PC-9 (cell line): ENCODE measurements at regions not wholly inside any gene's neighbourhood (a gene's known extent, or its start where the extent isn't known, plus 50 kb on each side); places are given as distances from the start of the nearest gene placed in this dataset.

Source experiments
- BruUV-seq: library from RNA; stranded (reverse); fragments of 400-500 nt; replicated peaks from 2 replicates; lab custom pipeline; 2021; lab: Mats Ljungman, UMichigan
- CTCF ChIA-PET: fragments of 300-600 bp; sonication (Branson Sonifier 250); formaldehyde crosslinking; loops from one replicate; lab custom pipeline; 2022; ENCODE audit warnings: antibody characterized with exemption; lab: Charles Lee
- POLR2A ChIA-PET: fragments of 300-600 bp; sonication (Branson Sonifier 250); formaldehyde crosslinking; loops from one replicate; lab custom pipeline; 2022; ENCODE audit warnings: antibody characterized with exemption; ENCODE audit not compliant: unreplicated experiment; lab: Charles Lee
- DNase-seq, 2 experiments: peaks; one replicate each; pipeline versions ENCODE4 v3.0.0 to v3.0.0-alpha.2; 2015 to 2022; ENCODE audit warnings: mixed read lengths in 1 of 2
- H2AFZ ChIP-seq: fragments of 200-600 bp; sonication (generic); 2 replicates; pipeline ENCODE4 v1.8.1; 2017; ENCODE audit warnings: antibody characterized with exemption
- H3F3A ChIP-seq: fragments of 200-600 bp; sonication (generic); 2 replicates; pipeline ENCODE4 v1.8.1; 2017; ENCODE audit warnings: antibody characterized with exemption, mild to moderate bottlenecking, low read depth; ENCODE audit not compliant: insufficient read depth
- H3K27ac ChIP-seq: fragments of 200-600 bp; sonication (generic); 2 replicates; pipeline ENCODE4 v1.6.1; 2016; ENCODE audit warnings: mixed run types
- H3K27me3 ChIP-seq: fragments of 200-600 bp; sonication (generic); 2 replicates; pipeline ENCODE4 v1.6.1; 2016; ENCODE audit warnings: low read depth, mixed run types; ENCODE audit not compliant: insufficient read depth
- H3K36me3 ChIP-seq: fragments of 200-600 bp; sonication (generic); 2 replicates; pipeline ENCODE4 v1.6.1; 2016; ENCODE audit warnings: low read depth, mixed run types
- H3K4me1 ChIP-seq: fragments of 200-600 bp; sonication (generic); replicated peaks from 2 replicates; pipeline ENCODE4 v1.6.1; 2016; ENCODE audit warnings: mixed run types; ENCODE audit not compliant: insufficient read depth
- H3K4me2 ChIP-seq: fragments of 200-600 bp; sonication (generic); 2 replicates; pipeline ENCODE4 v1.6.1; 2017; ENCODE audit warnings: mixed run types
- H3K4me3 ChIP-seq: fragments of 200-600 bp; sonication (generic); 2 replicates; pipeline ENCODE4 v1.6.1; 2016; ENCODE audit warnings: mixed run types
- H3K79me2 ChIP-seq: fragments of 200-600 bp; sonication (generic); 2 replicates; pipeline ENCODE4 v1.6.1; 2017; ENCODE audit warnings: low read depth, mixed run types
- H3K9me2 ChIP-seq: fragments of 200-600 bp; sonication (generic); 2 replicates; pipeline ENCODE4 v1.8.1; 2017; ENCODE audit warnings: mild to moderate bottlenecking; ENCODE audit not compliant: insufficient read depth
- H3K9me3 ChIP-seq: fragments of 200-600 bp; sonication (generic); 2 replicates; pipeline ENCODE4 v1.8.1; 2016; ENCODE audit warnings: low read depth; ENCODE audit not compliant: insufficient read depth
- H4K20me1 ChIP-seq: fragments of 200-600 bp; sonication (generic); 2 replicates; pipeline ENCODE4 v1.8.1; 2017; ENCODE audit not compliant: insufficient read depth
- CTCF ChIP-seq: fragments of 200-600 bp; sonication (generic); conservative IDR thresholded peaks from 2 replicates; pipeline ENCODE4 v1.6.1; 2017; ENCODE audit warnings: mixed run types, antibody characterized with exemption, mild to moderate bottlenecking, moderate library complexity
- EZH2 ChIP-seq: fragments of 200-600 bp; sonication (generic); IDR thresholded peaks from 2 replicates; pipeline ENCODE4 v1.8.0; 2017; ENCODE audit warnings: antibody characterized with exemption, low read depth
- intact Hi-C: fragments of 100-400 bp; cut with micrococcal nuclease; formaldehyde crosslinking; loops from one replicate; pipeline ENCODE4 v1.10.0; 2022; ENCODE audit not compliant: unreplicated experiment

DNA sequence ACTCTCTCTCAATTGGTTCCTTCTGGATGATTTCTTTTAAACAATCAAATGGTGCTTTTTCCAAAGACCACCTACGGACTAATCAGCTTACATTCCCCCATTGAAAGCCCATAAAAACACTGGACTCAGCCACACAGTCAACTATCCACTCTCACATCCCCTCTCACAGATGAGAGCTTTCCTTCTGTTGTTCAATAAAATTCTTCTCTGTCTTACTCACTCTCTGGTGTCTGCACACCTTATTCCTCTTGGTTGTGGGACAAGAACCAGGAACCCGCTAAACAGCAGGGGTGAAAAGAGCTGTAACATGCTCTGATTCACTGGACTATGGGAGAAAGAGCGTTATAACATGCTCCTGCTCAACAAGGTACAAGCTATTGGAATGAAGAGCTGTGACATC, 2896.2 kb downstream of the PCDH9 start:
- Histone ChIP-seq H3K27me3 (no peaks in the 10 kb centered on the region), H4K20me1 (no peaks in the 10 kb centered on the region), H2AFZ (no peak overlapping the region), H3K27ac (no peak overlapping the region), H3K4me2 (no peak overlapping the region), H3K36me3 (no peaks in the 10 kb centered on the region), H3K79me2 (no peaks in the 10 kb centered on the region), H3F3A (no peaks in the 10 kb centered on the region), H3K4me3 (no peak overlapping the region), H3K4me1 (no peaks in the 10 kb centered on the region), H3K9me2 (no peaks in the 10 kb centered on the region), H3K9me3 (no peaks in the 10 kb centered on the region)
- BruUV-seq: no TSS peak
- ChIA-PET CTCF (no interaction called here), POLR2A (no interaction called here)
- intact Hi-C loops: no loop called here
- TF ChIP-seq CTCF: no peak
- no peak for TF ChIP-seq EZH2
- DNase-seq: no peak

DNA sequence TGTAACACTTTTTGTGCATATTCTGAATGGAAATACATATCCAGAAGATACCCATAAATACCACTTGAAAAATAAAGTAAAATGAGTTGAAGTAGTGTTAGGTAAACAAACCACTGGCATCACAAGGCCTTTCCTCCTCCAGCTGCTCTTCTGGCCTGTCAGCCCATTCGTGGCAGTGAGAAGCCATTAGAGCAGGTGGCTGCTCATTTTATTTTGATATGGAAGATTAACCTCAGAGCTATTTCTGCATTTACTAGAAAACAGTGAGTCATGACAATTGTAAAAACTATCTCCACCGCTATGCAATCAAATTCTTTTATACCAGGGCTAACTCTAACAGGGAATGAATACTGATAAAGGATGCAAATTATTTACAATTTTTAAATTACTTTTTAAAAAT, 2898.1 kb downstream of the PCDH9 start:
- Histone ChIP-seq H3K27me3 (no peaks in the 10 kb centered on the region), H3K79me2 (no peaks in the 10 kb centered on the region), H3K4me3 (no peak overlapping the region), H4K20me1 (no peaks in the 10 kb centered on the region), H3K9me2 (no peaks in the 10 kb centered on the region), H2AFZ (no peak overlapping the region), H3K27ac (no peak overlapping the region), H3K36me3 (no peaks in the 10 kb centered on the region), H3K4me1 (no peaks in the 10 kb centered on the region), H3K9me3 (no peaks in the 10 kb centered on the region), H3K4me2 (no peak overlapping the region), H3F3A (no peaks in the 10 kb centered on the region)
- no TSS peak for BruUV-seq
- ChIA-PET POLR2A (no interaction called here), CTCF (no interaction called here)
- no peak for DNase-seq
- TF ChIP-seq EZH2: no peak
- intact Hi-C loops: no loop called here

- H3K9me2 ChIP-seq: no peaks in the 10 kb centered on the region; the same call in 1 of the 2 replicates
- no peak overlapping the region for H2AFZ ChIP-seq
- no peaks in the 10 kb centered on the region for H3K79me2 ChIP-seq
- H3K27me3 ChIP-seq: no peaks in the 10 kb centered on the region
- H3K4me2 ChIP-seq: no peak overlapping the region
- POLR2A ChIA-PET: no interaction called here
- CTCF ChIA-PET: no interaction called here
- no peaks in the 10 kb centered on the region for H3K9me3 ChIP-seq
- no peaks in the 10 kb centered on the region for H3K36me3 ChIP-seq
- TF ChIP-seq CTCF: no peak
- H3K4me1 ChIP-seq: no peaks in the 10 kb centered on the region
- no peaks in the 10 kb centered on the region for H4K20me1 ChIP-seq
- BruUV-seq: no TSS peak
- no peak overlapping the region for H3K4me3 ChIP-seq
- H3K27ac ChIP-seq: no peak overlapping the region
- DNase-seq: no peak
- intact Hi-C loops: no loop called here
- no peaks in the 10 kb centered on the region for H3F3A ChIP-seq
These were observed 2902.5 kb downstream of the PCDH9 start for GRCh38 chr13:64327505-64328194.

GRCh38 chr13:64314331-64314730, 2898.7 kb upstream of the PCDH20 start:
- H4K20me1 ChIP-seq: no peaks in the 10 kb centered on the region
- no peaks in the 10 kb centered on the region for H3K9me2 ChIP-seq
- BruUV-seq: no TSS peak
- ChIA-PET POLR2A (no interaction called here), CTCF (no interaction called here)
- H3K36me3 ChIP-seq: no peaks in the 10 kb centered on the region
- no peaks in the 10 kb centered on the region for H3K79me2 ChIP-seq
- H2AFZ ChIP-seq: no peak overlapping the region
- intact Hi-C loops: no loop called here
- H3K27me3 ChIP-seq: no peaks in the 10 kb centered on the region
- no peaks in the 10 kb centered on the region for H3K9me3 ChIP-seq
- H3K4me2 ChIP-seq: no peak overlapping the region
- no peak for DNase-seq
- no peak overlapping the region for H3K27ac ChIP-seq
- H3F3A ChIP-seq: no peaks in the 10 kb centered on the region
- H3K4me1 ChIP-seq: no peaks in the 10 kb centered on the region
- TF ChIP-seq CTCF: no peak
- TF ChIP-seq EZH2: no peak
- H3K4me3 ChIP-seq: no peak overlapping the region
